ENCODE measurements at regions not wholly inside any gene's neighbourhood (a gene's known extent, or its start where the extent isn't known, plus 50 kb on each side); places are given as distances from the start of the nearest gene placed in this dataset.

- DNase-seq (ENCODE audit: low spot score) (no peak), ATAC-seq (no peak; the same call in 2 of the 3 replicates)
- H3K36me3 ChIP-seq (ENCODE audit: insufficient read depth) = no peaks in the 10 kb centered on the region
- no peaks in the 10 kb centered on the region for H3K9me2 ChIP-seq (ENCODE audit: insufficient read depth)
- Mint-ChIP-seq H3K36me3 (ENCODE audit: low read depth) (no peaks in the 10 kb centered on the region; the same call in 2 of the 3 replicates), H3K4me3 (no peak overlapping the region), H3K9me3 (no peaks in the 10 kb centered on the region), H3K27me3 (ENCODE audit: insufficient read depth, low read depth, poor library complexity) (no peaks in the 10 kb centered on the region), H3K27ac (peak overlapping the region; percentile 57), H3K4me1 (peaks cover 16% of the 10 kb centered on the region)
- no peak overlapping the region for H3K4me3 ChIP-seq
- H2AFZ ChIP-seq = no peak overlapping the region
- no peak overlapping the region; the same call in 1 of the 2 replicates for H3K27ac ChIP-seq (ENCODE audit: low read depth)
- peaks cover 22% of the 10 kb centered on the region for H3K4me1 ChIP-seq (ENCODE audit: insufficient read depth)
- peaks cover 4% of the 10 kb centered on the region; the same call in 1 of the 2 replicates for H4K20me1 ChIP-seq (replicated peaks; ENCODE audit: insufficient read depth)
- H3K4me2 ChIP-seq = no peak overlapping the region
- no peaks in the 10 kb centered on the region for H3F3A ChIP-seq (replicated peaks; ENCODE audit: low read depth)
- TF ChIP-seq ETS1 (IDR thresholded peaks at IDR 0.05) (no peak), JUNB (IDR thresholded peaks at IDR 0.05; ENCODE audit: unreplicated experiment) (no peak), ZNF114 (CRISPR knock-in tag; IDR thresholded peaks at IDR 0.05) (no peak), ZNF331 (CRISPR knock-in tag; IDR thresholded peaks at IDR 0.05; ENCODE audit: low read depth) (no peak), ZNF462 (CRISPR knock-in tag; IDR thresholded peaks at IDR 0.05) (no peak), NANOG (IDR thresholded peaks at IDR 0.05; ENCODE audit: borderline replicate concordance) (no peak), CREB1 (CRISPR knock-in tag; IDR thresholded peaks at IDR 0.05; ENCODE audit: low read depth) (no peak), EZH2 (IDR thresholded peaks at IDR 0.05; ENCODE audit: low read depth, unreplicated experiment) (no peak), EZH2phosphoT487 (IDR thresholded peaks at IDR 0.05; ENCODE audit: unreplicated experiment) (no peak), STAT1 (IDR thresholded peaks at IDR 0.05; ENCODE audit: unreplicated experiment) (no peak), POLR2AphosphoS5 (IDR thresholded peaks at IDR 0.05; ENCODE audit: low read depth) (no peak)
- TF ChIP-seq, protein P1, sequence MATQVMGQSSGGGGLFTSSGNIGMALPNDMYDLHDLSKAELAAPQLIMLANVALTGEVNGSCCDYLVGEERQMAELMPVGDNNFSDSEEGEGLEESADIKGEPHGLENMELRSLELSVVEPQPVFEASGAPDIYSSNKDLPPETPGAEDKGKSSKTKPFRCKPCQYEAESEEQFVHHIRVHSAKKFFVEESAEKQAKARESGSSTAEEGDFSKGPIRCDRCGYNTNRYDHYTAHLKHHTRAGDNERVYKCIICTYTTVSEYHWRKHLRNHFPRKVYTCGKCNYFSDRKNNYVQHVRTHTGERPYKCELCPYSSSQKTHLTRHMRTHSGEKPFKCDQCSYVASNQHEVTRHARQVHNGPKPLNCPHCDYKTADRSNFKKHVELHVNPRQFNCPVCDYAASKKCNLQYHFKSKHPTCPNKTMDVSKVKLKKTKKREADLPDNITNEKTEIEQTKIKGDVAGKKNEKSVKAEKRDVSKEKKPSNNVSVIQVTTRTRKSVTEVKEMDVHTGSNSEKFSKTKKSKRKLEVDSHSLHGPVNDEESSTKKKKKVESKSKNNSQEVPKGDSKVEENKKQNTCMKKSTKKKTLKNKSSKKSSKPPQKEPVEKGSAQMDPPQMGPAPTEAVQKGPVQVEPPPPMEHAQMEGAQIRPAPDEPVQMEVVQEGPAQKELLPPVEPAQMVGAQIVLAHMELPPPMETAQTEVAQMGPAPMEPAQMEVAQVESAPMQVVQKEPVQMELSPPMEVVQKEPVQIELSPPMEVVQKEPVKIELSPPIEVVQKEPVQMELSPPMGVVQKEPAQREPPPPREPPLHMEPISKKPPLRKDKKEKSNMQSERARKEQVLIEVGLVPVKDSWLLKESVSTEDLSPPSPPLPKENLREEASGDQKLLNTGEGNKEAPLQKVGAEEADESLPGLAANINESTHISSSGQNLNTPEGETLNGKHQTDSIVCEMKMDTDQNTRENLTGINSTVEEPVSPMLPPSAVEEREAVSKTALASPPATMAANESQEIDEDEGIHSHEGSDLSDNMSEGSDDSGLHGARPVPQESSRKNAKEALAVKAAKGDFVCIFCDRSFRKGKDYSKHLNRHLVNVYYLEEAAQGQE (IDR thresholded peaks at IDR 0.05; ENCODE audit: unreplicated experiment) = no peak
- TF ChIP-seq, protein P2, sequence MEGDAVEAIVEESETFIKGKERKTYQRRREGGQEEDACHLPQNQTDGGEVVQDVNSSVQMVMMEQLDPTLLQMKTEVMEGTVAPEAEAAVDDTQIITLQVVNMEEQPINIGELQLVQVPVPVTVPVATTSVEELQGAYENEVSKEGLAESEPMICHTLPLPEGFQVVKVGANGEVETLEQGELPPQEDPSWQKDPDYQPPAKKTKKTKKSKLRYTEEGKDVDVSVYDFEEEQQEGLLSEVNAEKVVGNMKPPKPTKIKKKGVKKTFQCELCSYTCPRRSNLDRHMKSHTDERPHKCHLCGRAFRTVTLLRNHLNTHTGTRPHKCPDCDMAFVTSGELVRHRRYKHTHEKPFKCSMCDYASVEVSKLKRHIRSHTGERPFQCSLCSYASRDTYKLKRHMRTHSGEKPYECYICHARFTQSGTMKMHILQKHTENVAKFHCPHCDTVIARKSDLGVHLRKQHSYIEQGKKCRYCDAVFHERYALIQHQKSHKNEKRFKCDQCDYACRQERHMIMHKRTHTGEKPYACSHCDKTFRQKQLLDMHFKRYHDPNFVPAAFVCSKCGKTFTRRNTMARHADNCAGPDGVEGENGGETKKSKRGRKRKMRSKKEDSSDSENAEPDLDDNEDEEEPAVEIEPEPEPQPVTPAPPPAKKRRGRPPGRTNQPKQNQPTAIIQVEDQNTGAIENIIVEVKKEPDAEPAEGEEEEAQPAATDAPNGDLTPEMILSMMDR (conservative IDR thresholded peaks at IDR 0.05; ENCODE audit: low read depth in 2 of 2) = no peak
- no peaks in the 10 kb centered on the region for H3K27me3 ChIP-seq (ENCODE audit: insufficient read depth)
- H3K79me2 ChIP-seq (replicated peaks; ENCODE audit: insufficient read depth) = peaks cover 62% of the 10 kb centered on the region
These were observed 49.8 kb upstream of the TEX264 start for GRCh38 chr3:51621091-51621892.

Measured in GM23338 (cell line).